Tibial artery (tissue), 4 donors: ENCODE measurements at regions not wholly inside any gene's neighbourhood (a gene's known extent, or its start where the extent isn't known, plus 50 kb on each side); places are given as distances from the start of the nearest gene placed in this dataset.
"Not testable (repeated sequence)": the region's sequence is repeated elsewhere in the genome, so short reads cannot be mapped to it uniquely, and the experiment has no call there.

Source experiments
- DNase-seq, 2 donors: peaks; one replicate each; pipeline ENCODE4 v3.0.0-alpha.2; 2019
- H3K27ac ChIP-seq, 2 donors: fragments of 200-600 bp; sonication (generic) in 1 of 2; 1 replicate in 1 of 2; 2 replicates in 1 of 2; pipeline ENCODE4 v1.5.1; 2018 to 2019; ENCODE audit warnings: mild to moderate bottlenecking in 1 of 2
- H3K27me3 ChIP-seq, 2 donors: fragments of 200-600 bp; sonication (generic) in 1 of 2; one replicate each; pipeline versions ENCODE4 v1.5.1 to v1.6.0; 2016 to 2019
- H3K36me3 ChIP-seq, 3 donors: fragments of 200-600 bp; sonication (generic) in 2 of 3; one replicate each; pipeline ENCODE4 v1.5.1; 2016 to 2019; ENCODE audit warnings: mild to moderate bottlenecking in 2 of 3
- H3K4me1 ChIP-seq, 4 donors: fragments of 200-600 bp; sonication (generic) in 2 of 4; 1 replicate in 3 of 4; 2 replicates in 1 of 4; pipeline ENCODE4 v1.5.1; 2016 to 2019
- H3K4me3 ChIP-seq, 2 donors: fragments of 200-600 bp; sonication (generic) in 1 of 2; 1 replicate in 1 of 2; 2 replicates in 1 of 2; pipeline ENCODE4 v1.5.1; 2018 to 2019; ENCODE audit warnings: mild to moderate bottlenecking in 2 of 2
- H3K9me3 ChIP-seq, 3 donors: fragments of 200-600 bp; sonication (generic) in 1 of 3; one replicate each; pipeline ENCODE4 v1.5.1; 2016 to 2019
- CTCF ChIP-seq, 2 experiments: fragments of 200-600 bp in 1 of 2; fragments of 450-650 bp in 1 of 2; IDR thresholded peaks; one replicate each; pipeline ENCODE4 v1.5.1; 2017 to 2019; ENCODE audit warnings: antibody characterized with exemption in 2 of 2, mild to moderate bottlenecking in 1 of 2, moderate library complexity in 1 of 2
- intact Hi-C: fragments of 100-400 bp; cut with DNase I; formaldehyde crosslinking; loops from one replicate; pipeline ENCODE4 v1.15.0; 2023; ENCODE audit warnings: low total_unique reads

- Histone ChIP-seq H3K9me3 (peaks cover 0 to 5% (median 0%) of the 10 kb centered on the region in 3 donors), H3K27ac (no peak overlapping the region), H3K36me3 (no peaks in the 10 kb centered on the region), H3K4me1 (no peaks in the 10 kb centered on the region), H3K4me3 (no peak overlapping the region), H3K27me3 (no peaks in the 10 kb centered on the region)
- no peak for DNase-seq
- intact Hi-C loops = no loop called here
- TF ChIP-seq CTCF (IDR thresholded peaks at IDR 0.05) = no peak
Measured at GRCh38 chr5:79924936-79925893, 65.8 kb downstream of the MTX3 start.

- intact Hi-C loops = no loop called here
- peaks cover 0 to 5% (median 0%) of the 10 kb centered on the region in 3 donors for H3K9me3 ChIP-seq
- H3K4me1 ChIP-seq = no peaks in the 10 kb centered on the region
- no peak for TF ChIP-seq CTCF (IDR thresholded peaks at IDR 0.05)
- no peak overlapping the region for H3K27ac ChIP-seq
- DNase-seq = no peak
- no peaks in the 10 kb centered on the region for H3K27me3 ChIP-seq
- no peak overlapping the region for H3K4me3 ChIP-seq
- no peaks in the 10 kb centered on the region for H3K36me3 ChIP-seq
Measured at GRCh38 chr5:79923431-79923830, 67.6 kb downstream of the MTX3 start.

DNA sequence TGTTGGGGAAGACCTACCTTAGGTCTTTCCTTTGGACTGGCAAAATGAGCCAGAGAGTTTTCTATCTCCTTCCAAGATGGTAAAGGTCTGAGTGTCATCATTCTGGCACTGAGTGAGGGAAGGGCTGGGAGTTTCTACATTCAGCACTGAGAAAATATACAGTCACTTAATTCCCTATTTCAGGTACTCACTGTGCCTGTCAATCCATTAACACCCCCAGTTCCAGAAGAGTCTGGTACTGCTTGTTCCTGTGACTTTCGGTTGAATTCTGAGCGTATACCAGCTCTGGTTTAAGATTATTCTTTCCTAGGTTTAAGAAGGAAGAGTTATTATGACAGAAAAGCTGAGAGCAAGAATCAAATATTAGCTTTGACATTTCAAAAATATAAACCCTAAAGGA, 68.4 kb downstream of the MTX3 start:
- Histone ChIP-seq H3K27me3 (no peaks in the 10 kb centered on the region), H3K27ac (no peak overlapping the region), H3K4me3 (no peak overlapping the region), H3K9me3 (peaks cover 0 to 5% (median 0%) of the 10 kb centered on the region in 3 donors), H3K4me1 (no peaks in the 10 kb centered on the region), H3K36me3 (no peaks in the 10 kb centered on the region)
- no peak for DNase-seq
- intact Hi-C loops = no loop called here
- no peak for TF ChIP-seq CTCF (IDR thresholded peaks at IDR 0.05)

- H3K4me1 ChIP-seq, DNase-seq, H3K36me3 ChIP-seq, H3K9me3 ChIP-seq, H3K27me3 ChIP-seq, intact Hi-C loops, H3K4me3 ChIP-seq, H3K27ac ChIP-seq: not testable (repeated sequence)
Measured at GRCh38 chr5:79907452-79907851, 83.6 kb downstream of the MTX3 start.

- H3K27me3 ChIP-seq, H3K36me3 ChIP-seq, DNase-seq, H3K9me3 ChIP-seq, intact Hi-C loops, H3K4me3 ChIP-seq, H3K4me1 ChIP-seq, H3K27ac ChIP-seq: not testable (repeated sequence)
Measured at GRCh38 chr5:79902571-79902970, 88.5 kb downstream of the MTX3 start.

DNA sequence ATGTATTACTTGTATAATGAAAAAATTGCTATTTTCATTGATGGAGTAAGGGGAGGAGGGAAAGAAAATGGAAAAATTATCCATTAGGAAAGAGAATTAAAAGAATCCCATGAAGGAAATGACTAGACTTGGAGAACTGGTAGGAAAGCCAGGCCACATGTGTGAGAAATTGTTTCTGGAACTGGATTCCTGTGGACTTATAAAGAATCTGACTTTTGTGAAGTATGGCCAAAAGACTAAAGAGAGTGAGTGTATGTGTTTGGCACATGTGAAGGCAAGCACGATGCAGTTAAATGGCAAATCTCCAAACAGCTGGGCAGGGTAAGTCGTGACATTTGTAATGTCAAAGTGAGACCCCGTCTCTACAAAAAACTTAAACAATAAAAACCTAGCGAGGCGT, 89.4 kb downstream of the MTX3 start:
- Histone ChIP-seq H3K9me3 (no peaks in the 10 kb centered on the region), H3K36me3 (no peaks in the 10 kb centered on the region), H3K27me3 (no peaks in the 10 kb centered on the region), H3K4me3 (no peak overlapping the region), H3K27ac (no peak overlapping the region), H3K4me1 (no peaks in the 10 kb centered on the region)
- no peak for DNase-seq
- no peak for TF ChIP-seq CTCF (IDR thresholded peaks at IDR 0.05)
- intact Hi-C loops = no loop called here
